ENCODE measurements at regions not wholly inside any gene's neighbourhood (a gene's known extent, or its start where the extent isn't known, plus 50 kb on each side); places are given as distances from the start of the nearest gene placed in this dataset.
A peak's percentile ranks its signal among the peaks of the same experiment; 100 is the strongest.
"Not testable (repeated sequence)": the region's sequence is repeated elsewhere in the genome, so short reads cannot be mapped to it uniquely, and the experiment has no call there.

DNA sequence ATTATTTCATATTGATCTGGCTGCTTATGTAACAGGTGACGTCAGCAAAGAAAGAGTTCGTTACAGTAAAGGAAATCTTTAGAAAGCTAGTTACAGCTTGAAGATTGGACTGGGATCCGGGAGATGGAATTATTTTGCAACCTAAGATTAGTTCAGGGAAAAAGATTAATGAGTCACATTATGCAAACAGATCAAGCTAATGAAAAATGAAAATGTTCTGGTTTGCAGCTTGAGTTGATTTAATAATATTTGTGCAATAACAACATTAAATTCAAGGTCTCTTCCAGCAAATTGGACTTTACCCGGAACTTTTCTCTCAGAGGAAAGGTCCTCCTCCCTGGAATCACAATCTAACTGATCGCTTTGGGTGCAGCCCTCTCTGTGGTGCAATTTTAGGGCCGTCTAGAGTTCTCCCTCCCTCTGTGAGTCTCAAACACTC lies 119.5 kb downstream of the OTUD1 start:
- no peaks in the 10 kb centered on the region for H3K36me3 ChIP-seq (ENCODE audit: insufficient read depth, low read length)
- peaks cover 4% of the 10 kb centered on the region for H3K27me3 ChIP-seq (ENCODE audit: insufficient read depth, low read length)
- no peak overlapping the region for H3K4me3 ChIP-seq (ENCODE audit: low read length)
- H2AFZ ChIP-seq (ENCODE audit: low read depth, low read length) = no peak overlapping the region
- H3K9me3 ChIP-seq (ENCODE audit: low read length) = no peaks in the 10 kb centered on the region
- H3K4me1 ChIP-seq (ENCODE audit: insufficient read depth, low read length) = no peaks in the 10 kb centered on the region

DNA sequence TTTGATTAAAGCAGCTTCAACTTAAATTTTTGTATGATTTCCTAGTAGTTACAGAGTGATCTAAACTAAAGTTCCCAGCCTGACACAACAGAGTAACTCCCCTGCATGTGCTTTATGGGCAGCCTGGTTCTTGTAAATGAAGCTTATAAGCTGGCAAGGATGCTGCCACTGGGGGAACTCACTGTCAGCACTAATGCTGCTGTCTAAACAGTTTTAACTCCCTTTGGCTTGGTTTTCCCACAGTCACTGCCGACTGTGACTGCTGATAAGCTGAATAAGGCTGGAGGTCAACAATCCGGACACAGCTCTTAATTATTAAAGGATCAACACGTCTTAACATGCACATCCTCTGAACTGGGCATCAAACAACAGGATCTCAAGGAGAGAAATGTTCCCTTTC lies 130.1 kb downstream of the OTUD1 start:
- H3K36me3 ChIP-seq (ENCODE audit: insufficient read depth, low read length) = no peaks in the 10 kb centered on the region
- H3K27me3 ChIP-seq (ENCODE audit: insufficient read depth, low read length) = peaks cover 2% of the 10 kb centered on the region
- H3K4me1 ChIP-seq (ENCODE audit: insufficient read depth, low read length) = no peaks in the 10 kb centered on the region
- H2AFZ ChIP-seq (ENCODE audit: low read depth, low read length) = no peak overlapping the region
- no peak overlapping the region for H3K4me3 ChIP-seq (ENCODE audit: low read length)
- H3K9me3 ChIP-seq (ENCODE audit: low read length) = no peaks in the 10 kb centered on the region

DNA sequence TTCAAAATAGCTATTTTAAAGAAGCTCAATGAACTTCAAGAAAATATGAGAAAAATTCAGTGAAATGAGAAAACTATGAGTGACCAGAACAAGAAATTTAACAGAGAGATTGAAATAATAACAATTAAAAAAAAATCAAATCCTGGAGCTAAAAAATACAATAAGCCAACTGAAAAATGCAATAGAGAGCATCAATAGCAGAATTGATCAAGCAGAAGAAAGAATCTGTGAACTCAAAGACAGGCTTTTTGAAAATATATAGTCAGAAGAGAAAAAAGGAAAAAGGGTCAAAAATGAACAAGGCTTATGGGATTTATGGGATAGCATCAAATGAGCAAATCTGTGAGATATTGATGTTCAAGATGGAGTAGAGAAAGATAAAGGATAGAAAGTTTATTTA lies 133.0 kb downstream of the OTUD1 start:
- Histone ChIP-seq H3K27me3 (ENCODE audit: insufficient read depth, low read length) (peaks cover 2% of the 10 kb centered on the region), H3K36me3 (ENCODE audit: insufficient read depth, low read length) (no peaks in the 10 kb centered on the region), H3K4me3 (ENCODE audit: low read length) (no peak overlapping the region), H3K4me1 (ENCODE audit: insufficient read depth, low read length) (no peaks in the 10 kb centered on the region), H2AFZ (ENCODE audit: low read depth, low read length) (no peak overlapping the region), H3K9me3 (ENCODE audit: low read length) (no peaks in the 10 kb centered on the region)

- H3K4me3 ChIP-seq (ENCODE audit: low read length) = no peak overlapping the region
- no peaks in the 10 kb centered on the region for H3K9me3 ChIP-seq (ENCODE audit: low read length)
- H2AFZ ChIP-seq (ENCODE audit: low read depth, low read length) = no peak overlapping the region
- no peaks in the 10 kb centered on the region for H3K4me1 ChIP-seq (ENCODE audit: insufficient read depth, low read length)
- H3K36me3 ChIP-seq (ENCODE audit: insufficient read depth, low read length) = no peaks in the 10 kb centered on the region
- no peaks in the 10 kb centered on the region for H3K27me3 ChIP-seq (ENCODE audit: insufficient read depth, low read length)
These were observed 143.1 kb downstream of the OTUD1 start for GRCh38 chr10:23581906-23582450.

GRCh38 chr10:23584396-23584795 lies 145.5 kb downstream of the OTUD1 start:
- Histone ChIP-seq H3K36me3 (ENCODE audit: insufficient read depth, low read length) (no peaks in the 10 kb centered on the region), H3K27me3 (ENCODE audit: insufficient read depth, low read length) (no peaks in the 10 kb centered on the region), H3K4me1 (ENCODE audit: insufficient read depth, low read length) (no peaks in the 10 kb centered on the region)

DNA sequence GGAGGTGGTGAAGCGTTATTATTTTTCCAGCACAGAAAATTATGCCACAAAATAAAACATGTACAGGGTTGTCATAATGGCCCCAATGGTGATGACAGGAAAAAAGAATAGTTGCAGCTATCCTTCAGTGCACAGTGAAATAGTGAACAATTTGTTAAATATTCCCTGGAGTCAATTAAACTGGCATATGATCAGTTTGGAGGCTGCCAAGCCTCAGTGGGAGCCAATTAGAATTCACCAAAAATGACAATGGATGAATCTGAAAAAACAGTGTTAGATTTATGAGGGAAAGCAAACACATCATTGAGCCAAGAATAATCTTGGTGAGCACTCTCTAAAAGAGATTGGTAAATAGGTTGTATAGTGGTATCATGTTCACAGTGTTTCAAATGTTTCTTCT lies 146.3 kb downstream of the OTUD1 start:
- Histone ChIP-seq H2AFZ (ENCODE audit: low read depth, low read length) (no peak overlapping the region), H3K4me1 (ENCODE audit: insufficient read depth, low read length) (no peaks in the 10 kb centered on the region), H3K4me3 (ENCODE audit: low read length) (no peak overlapping the region), H3K27me3 (ENCODE audit: insufficient read depth, low read length) (no peaks in the 10 kb centered on the region), H3K9me3 (ENCODE audit: low read length) (no peaks in the 10 kb centered on the region), H3K36me3 (ENCODE audit: insufficient read depth, low read length) (no peaks in the 10 kb centered on the region)

More at GRCh38 chr10:23584396-23584795, 145.5 kb downstream of the OTUD1 start:
- H3K4me3 ChIP-seq (ENCODE audit: low read length) = no peak overlapping the region
- no peak overlapping the region for H2AFZ ChIP-seq (ENCODE audit: low read depth, low read length)
- H3K9me3 ChIP-seq (ENCODE audit: low read length) = no peaks in the 10 kb centered on the region

GRCh38 chr10:23585666-23586065 lies 146.8 kb downstream of the OTUD1 start:
- Histone ChIP-seq H2AFZ (ENCODE audit: low read depth, low read length) (no peak overlapping the region), H3K4me1 (ENCODE audit: insufficient read depth, low read length) (no peaks in the 10 kb centered on the region), H3K9me3 (ENCODE audit: low read length) (no peaks in the 10 kb centered on the region), H3K27me3 (ENCODE audit: insufficient read depth, low read length) (no peaks in the 10 kb centered on the region), H3K36me3 (ENCODE audit: insufficient read depth, low read length) (no peaks in the 10 kb centered on the region), H3K4me3 (ENCODE audit: low read length) (no peak overlapping the region)

DNA sequence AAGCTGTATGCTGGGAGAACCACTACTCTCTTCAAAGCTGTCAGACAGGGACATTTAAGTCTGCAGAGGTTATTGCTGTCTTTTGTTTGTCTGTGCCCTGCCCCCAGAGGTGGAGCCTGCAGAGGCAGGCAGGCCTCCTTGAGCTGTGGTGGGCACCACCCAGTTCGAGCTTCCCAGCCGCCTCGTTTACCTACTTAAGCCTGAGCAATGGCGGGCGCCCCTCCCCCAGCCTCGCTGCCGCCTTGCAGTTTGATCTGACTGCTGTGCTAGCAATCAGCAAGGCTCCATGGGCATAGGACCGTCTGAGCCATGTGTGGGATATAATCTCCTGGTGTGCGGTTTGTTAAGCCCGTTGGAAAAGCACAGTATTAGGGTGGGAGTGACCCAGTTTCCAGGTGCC lies 156.4 kb downstream of the OTUD1 start:
- not testable (repeated sequence) for H3K27me3 ChIP-seq (ENCODE audit: insufficient read depth, low read length); H3K4me1 ChIP-seq (ENCODE audit: insufficient read depth, low read length); H3K4me3 ChIP-seq (ENCODE audit: low read length); H2AFZ ChIP-seq (ENCODE audit: low read depth, low read length); H3K36me3 ChIP-seq (ENCODE audit: insufficient read depth, low read length); H3K9me3 ChIP-seq (ENCODE audit: low read length)

DNA sequence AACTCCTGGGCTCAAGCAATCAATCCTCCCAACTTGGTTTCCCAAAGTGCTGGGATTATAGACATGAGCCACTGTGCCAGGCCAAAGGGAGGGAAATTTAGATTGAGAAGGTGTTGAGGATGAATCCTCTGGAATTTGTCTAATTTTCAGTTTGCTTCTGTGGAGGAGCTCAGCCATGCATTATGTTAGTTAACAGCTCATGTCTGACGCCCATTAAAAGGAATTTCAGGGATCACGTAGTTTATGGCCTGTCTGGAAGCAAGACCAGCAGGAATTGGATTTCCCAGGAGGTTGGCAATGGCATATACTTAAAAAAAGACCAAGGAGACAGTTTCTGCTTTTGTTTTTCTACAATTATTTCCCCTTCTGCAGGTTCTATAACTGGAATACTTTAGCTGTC lies 165.7 kb downstream of the OTUD1 start:
- no peak overlapping the region for H3K4me3 ChIP-seq (ENCODE audit: low read length)
- no peaks in the 10 kb centered on the region for H3K36me3 ChIP-seq (ENCODE audit: insufficient read depth, low read length)
- H3K9me3 ChIP-seq (ENCODE audit: low read length) = no peaks in the 10 kb centered on the region
- H3K4me1 ChIP-seq (ENCODE audit: insufficient read depth, low read length) = peaks cover 8% of the 10 kb centered on the region
- H3K27me3 ChIP-seq (ENCODE audit: insufficient read depth, low read length) = no peaks in the 10 kb centered on the region
- H2AFZ ChIP-seq (ENCODE audit: low read depth, low read length) = no peak overlapping the region

- H3K4me3 ChIP-seq (ENCODE audit: low read length) = no peak overlapping the region
- H3K27me3 ChIP-seq (ENCODE audit: insufficient read depth, low read length) = no peaks in the 10 kb centered on the region
- peak overlapping the region; percentile 79 for H2AFZ ChIP-seq (ENCODE audit: low read depth, low read length)
- no peaks in the 10 kb centered on the region for H3K36me3 ChIP-seq (ENCODE audit: insufficient read depth, low read length)
- no peaks in the 10 kb centered on the region for H3K9me3 ChIP-seq (ENCODE audit: low read length)
- peaks cover 13% of the 10 kb centered on the region for H3K4me1 ChIP-seq (ENCODE audit: insufficient read depth, low read length)
These were observed 167.6 kb downstream of the OTUD1 start for GRCh38 chr10:23606456-23606855.

GRCh38 chr10:23608926-23609325 lies 170.1 kb downstream of the OTUD1 start:
- H3K27me3 ChIP-seq (ENCODE audit: insufficient read depth, low read length) = no peaks in the 10 kb centered on the region
- no peaks in the 10 kb centered on the region for H3K9me3 ChIP-seq (ENCODE audit: low read length)
- peaks cover 13% of the 10 kb centered on the region for H3K4me1 ChIP-seq (ENCODE audit: insufficient read depth, low read length)
- no peaks in the 10 kb centered on the region for H3K36me3 ChIP-seq (ENCODE audit: insufficient read depth, low read length)
- no peak overlapping the region for H2AFZ ChIP-seq (ENCODE audit: low read depth, low read length)
- no peak overlapping the region for H3K4me3 ChIP-seq (ENCODE audit: low read length)

DNA sequence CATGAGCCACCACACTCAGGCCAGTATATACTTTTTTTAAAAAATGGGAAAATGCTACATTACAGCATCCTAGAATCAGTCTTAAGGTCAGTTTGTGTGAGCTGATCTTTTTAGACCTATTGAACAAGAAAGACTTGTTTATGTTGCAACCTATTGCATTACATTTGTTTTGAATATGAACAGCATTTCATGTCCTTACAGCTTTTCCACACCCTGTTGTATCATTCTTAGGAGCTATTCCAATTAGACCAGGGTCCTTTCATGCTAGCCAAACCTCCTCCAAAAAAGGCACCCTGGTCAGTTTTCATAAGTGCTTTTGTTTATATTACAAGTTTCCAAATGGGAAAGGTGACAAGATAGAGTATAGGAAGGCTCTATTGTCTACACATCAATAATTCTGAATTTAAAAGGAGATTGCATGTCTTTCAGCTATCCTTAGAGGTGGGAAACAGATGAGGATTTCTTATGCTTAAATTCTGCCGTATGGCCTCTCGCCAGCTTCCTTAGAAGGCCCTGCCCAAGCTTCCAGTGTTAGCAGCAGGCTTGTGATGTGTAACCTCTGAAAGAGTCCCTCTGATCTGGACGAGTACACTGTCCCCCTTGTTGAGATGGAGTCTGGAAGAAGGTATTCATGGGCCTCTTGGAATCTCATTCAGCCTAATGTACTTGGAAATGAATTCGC lies 171.9 kb downstream of the OTUD1 start:
- no peaks in the 10 kb centered on the region for H3K27me3 ChIP-seq (ENCODE audit: insufficient read depth, low read length)
- H3K4me1 ChIP-seq (ENCODE audit: insufficient read depth, low read length) = peaks cover 13% of the 10 kb centered on the region
- H3K36me3 ChIP-seq (ENCODE audit: insufficient read depth, low read length) = no peaks in the 10 kb centered on the region
- no peaks in the 10 kb centered on the region for H3K9me3 ChIP-seq (ENCODE audit: low read length)
- H2AFZ ChIP-seq (ENCODE audit: low read depth, low read length) = no peak overlapping the region
- H3K4me3 ChIP-seq (ENCODE audit: low read length) = no peak overlapping the region

- peaks cover 8% of the 10 kb centered on the region for H3K4me1 ChIP-seq (ENCODE audit: insufficient read depth, low read length)
- H3K27me3 ChIP-seq (ENCODE audit: insufficient read depth, low read length) = no peaks in the 10 kb centered on the region
- H2AFZ ChIP-seq (ENCODE audit: low read depth, low read length) = no peak overlapping the region
- no peak overlapping the region for H3K4me3 ChIP-seq (ENCODE audit: low read length)
- no peaks in the 10 kb centered on the region for H3K36me3 ChIP-seq (ENCODE audit: insufficient read depth, low read length)
- no peaks in the 10 kb centered on the region for H3K9me3 ChIP-seq (ENCODE audit: low read length)
These were observed 172.6 kb downstream of the OTUD1 start for GRCh38 chr10:23611308-23612029.
